Putamen (tissue), 1 donor: ENCODE measurements at regions not wholly inside any gene's neighbourhood (a gene's known extent, or its start where the extent isn't known, plus 50 kb on each side); places are given as distances from the start of the nearest gene placed in this dataset.
"Not testable (repeated sequence)": the region's sequence is repeated elsewhere in the genome, so short reads cannot be mapped to it uniquely, and the experiment has no call there.

Experiments
- DNase-seq: peaks from one replicate; pipeline ENCODE4 v3.0.0-alpha.2; 2016; ENCODE audit warnings: low spot score

GRCh38 chr20:55415567-55416142 lies 589.7 kb downstream of the CBLN4 start:
- DNase-seq, result peak; percentile 10

- not testable (repeated sequence) for DNase-seq
These were observed 592.8 kb downstream of the CBLN4 start for GRCh38 chr20:55412508-55412907.

GRCh38 chr20:55406891-55407290 lies 598.4 kb downstream of the CBLN4 start:
- DNase-seq, result no peak

- no peak for DNase-seq
These were observed 610.7 kb downstream of the CBLN4 start for GRCh38 chr20:55394592-55394991.

GRCh38 chr20:55390791-55391190 lies 614.5 kb downstream of the CBLN4 start:
- DNase-seq, result no peak

- DNase-seq, result no peak
These were observed 618.6 kb downstream of the CBLN4 start for GRCh38 chr20:55386686-55387085.

- DNase-seq, result no peak
These were observed 629.4 kb downstream of the CBLN4 start for GRCh38 chr20:55375920-55376319.

GRCh38 chr20:55365745-55366144 lies 639.6 kb downstream of the CBLN4 start:
- DNase-seq, result no peak

GRCh38 chr20:55360895-55361294 lies 644.4 kb downstream of the CBLN4 start:
- no peak for DNase-seq

- no peak for DNase-seq
These were observed 650.6 kb downstream of the CBLN4 start for GRCh38 chr20:55354720-55355119.

- DNase-seq, result no peak
These were observed 652.1 kb downstream of the CBLN4 start for GRCh38 chr20:55353206-55353605.

- no peak for DNase-seq
These were observed 657.1 kb downstream of the CBLN4 start for GRCh38 chr20:55348223-55348622.

- no peak for DNase-seq
These were observed 662.5 kb downstream of the CBLN4 start for GRCh38 chr20:55342822-55343221.

- DNase-seq, result no peak
These were observed 671.5 kb downstream of the CBLN4 start for GRCh38 chr20:55333798-55334197.

- no peak for DNase-seq
These were observed 676.2 kb downstream of the CBLN4 start for GRCh38 chr20:55329108-55329507.

- DNase-seq, result no peak
These were observed 682.6 kb downstream of the CBLN4 start for GRCh38 chr20:55322745-55323144.

GRCh38 chr20:55316753-55317152 lies 688.6 kb downstream of the CBLN4 start:
- no peak for DNase-seq

- not testable (repeated sequence) for DNase-seq
These were observed 694.5 kb downstream of the CBLN4 start for GRCh38 chr20:55310844-55311243.

GRCh38 chr20:55291261-55291660 lies 714.1 kb downstream of the CBLN4 start:
- DNase-seq, result no peak

GRCh38 chr20:55283889-55284288 lies 721.4 kb downstream of the CBLN4 start:
- DNase-seq, result no peak

- DNase-seq, result no peak
These were observed 732.2 kb downstream of the CBLN4 start for GRCh38 chr20:55273149-55273548.

- DNase-seq, result no peak
These were observed 733.9 kb downstream of the CBLN4 start for GRCh38 chr20:55271371-55271770.

- DNase-seq, result no peak
These were observed 735.4 kb downstream of the CBLN4 start for GRCh38 chr20:55269913-55270312.

GRCh38 chr20:55266361-55266760 lies 739.0 kb downstream of the CBLN4 start:
- no peak for DNase-seq
